H1 (cell line): ENCODE measurements at regions not wholly inside any gene's neighbourhood (a gene's known extent, or its start where the extent isn't known, plus 50 kb on each side); places are given as distances from the start of the nearest gene placed in this dataset.

Experiments used
- CHD2 ChIP-seq: IDR thresholded peaks from 2 replicates; pipeline ENCODE4 v1.6.1; 2012; ENCODE audit warnings: low read length, improper control_type of control experiment
- CTCF ChIP-seq, 3 experiments: IDR thresholded peaks; 1 replicate in 2 of 3; 2 replicates in 1 of 3; pipeline versions ENCODE4 v1.5.1 to v1.6.1; 2011; ENCODE audit warnings: low read length in 3 of 3, mild to moderate bottlenecking in 3 of 3, inconsistent platforms in 2 of 3, low read depth in 1 of 3, moderate library complexity in 1 of 3; ENCODE audit not compliant: insufficient read depth in 1 of 3; ENCODE audit errors: control extremely low read depth in 1 of 3
- TBP ChIP-seq: IDR thresholded peaks from 2 replicates; pipeline ENCODE4 v1.6.1; 2011; ENCODE audit warnings: low read depth, low read length, improper control_type of control experiment

GRCh38 chr5:129398026-129398678 lies 61.9 kb upstream of the ADAMTS19 start (continued):
- TF ChIP-seq TBP (no peak), CTCF (IDR thresholded peaks at IDR 0.05; ENCODE audit: control extremely low read depth in 1 of 3, insufficient read depth in 1 of 3, low read depth in 1 of 3, low read length in 3 of 3) (no peak), CHD2 (no peak)
